WTC11 (cell line): ENCODE measurements at regions not wholly inside any gene's neighbourhood (a gene's known extent, or its start where the extent isn't known, plus 50 kb on each side); places are given as distances from the start of the nearest gene placed in this dataset.

Experiments
- ATAC-seq: fragments of 200-7000 bp; cut with Tn5 transposase; 2 replicates; pipeline ENCODE4 v1.10.0; 2021; ENCODE audit warnings: mild to moderate bottlenecking, moderate library complexity
- CTCF ChIA-PET: fragments of 300-600 bp; sonication (Branson Sonifier 250); formaldehyde crosslinking; loops from one replicate; lab custom pipeline; 2021; ENCODE audit warnings: antibody characterized with exemption; lab: Charles Lee
- POLR2A ChIA-PET: fragments of 350-600 bp; sonication (Branson Sonifier 250); formaldehyde crosslinking; loops from one replicate; lab custom pipeline; 2021; ENCODE audit warnings: antibody characterized with exemption; lab: Charles Lee
- DNase-seq: peaks from one replicate; pipeline ENCODE4 v3.0.0; 2021; ENCODE audit warnings: low spot score
- H3K27ac Mint-ChIP-seq: 2 replicates; pipeline ENCODE4 v1.8.0; 2021; ENCODE audit warnings: mixed read lengths
- H3K27me3 Mint-ChIP-seq: 2 replicates; pipeline ENCODE4 v1.8.0; 2021; ENCODE audit warnings: low read depth, mild to moderate bottlenecking, moderate library complexity, mixed read lengths
- H3K36me3 Mint-ChIP-seq: 2 replicates; pipeline ENCODE4 v1.8.0; 2021; ENCODE audit warnings: mixed read lengths
- H3K4me1 Mint-ChIP-seq: 2 replicates; pipeline ENCODE4 v1.8.0; 2022; ENCODE audit warnings: mixed read lengths
- H3K4me3 Mint-ChIP-seq: 2 replicates; pipeline ENCODE4 v1.8.0; 2021; ENCODE audit warnings: mild to moderate bottlenecking, moderate library complexity, mixed read lengths
- H3K9me3 Mint-ChIP-seq: 2 replicates; pipeline ENCODE4 v1.8.0; 2021; ENCODE audit warnings: mixed read lengths
- ATF6 ChIP-seq: sonication (generic); formaldehyde crosslinking; IDR thresholded peaks from 2 replicates; pipeline ENCODE4 v1.8.1; 2023; ENCODE audit warnings: mild to moderate bottlenecking, missing genetic modification reagents
- ESRRA ChIP-seq: sonication (generic); formaldehyde crosslinking; IDR thresholded peaks from 2 replicates; pipeline ENCODE4 v1.8.1; 2022; ENCODE audit warnings: mild to moderate bottlenecking, missing genetic modification reagents, borderline replicate concordance
- FOXJ3 ChIP-seq: sonication (generic); formaldehyde crosslinking; IDR thresholded peaks from 2 replicates; pipeline ENCODE4 v1.9.0; 2021; ENCODE audit warnings: missing genetic modification reagents, mild to moderate bottlenecking, borderline replicate concordance
- GTF2I ChIP-seq: fragments of 250-450 bp; sonication (Bioruptor Pico); conservative IDR thresholded peaks from 2 replicates; pipeline ENCODE4 v1.4.0; 2021; ENCODE audit warnings: mild to moderate bottlenecking
- IRF1 ChIP-seq: sonication (generic); formaldehyde crosslinking; IDR thresholded peaks from 2 replicates; pipeline ENCODE4 v1.8.0; 2023; ENCODE audit warnings: missing genetic modification reagents
- KAT7 ChIP-seq: sonication (generic); formaldehyde crosslinking; IDR thresholded peaks from 2 replicates; pipeline ENCODE4 v1.8.1; 2023; ENCODE audit warnings: missing genetic modification reagents, mild to moderate bottlenecking, borderline replicate concordance
- NFYB ChIP-seq: sonication (generic); formaldehyde crosslinking; conservative IDR thresholded peaks from 2 replicates; pipeline ENCODE4 v1.8.0; 2022; ENCODE audit warnings: low read depth, missing genetic modification reagents
- NR2C2 ChIP-seq: sonication (generic); formaldehyde crosslinking; IDR thresholded peaks from 2 replicates; pipeline ENCODE4 v1.8.0; 2022; ENCODE audit warnings: mild to moderate bottlenecking, missing genetic modification reagents
- NR3C1 ChIP-seq: sonication (generic); formaldehyde crosslinking; conservative IDR thresholded peaks from 2 replicates; pipeline ENCODE4 v1.8.1; 2023; ENCODE audit warnings: low read depth, mild to moderate bottlenecking, missing genetic modification reagents
- PRRX2 ChIP-seq: fragments of 250-450 bp; sonication (Bioruptor Pico); IDR thresholded peaks from 2 replicates; pipeline ENCODE4 v1.8.0; 2021; ENCODE audit warnings: mild to moderate bottlenecking
- SMAD3 ChIP-seq: sonication (generic); formaldehyde crosslinking; IDR thresholded peaks from 2 replicates; pipeline ENCODE4 v1.8.0; 2022; ENCODE audit warnings: missing genetic modification reagents, mild to moderate bottlenecking, borderline replicate concordance
- TEAD1 ChIP-seq: sonication (generic); formaldehyde crosslinking; IDR thresholded peaks from 2 replicates; pipeline ENCODE4 v1.8.0; 2022; ENCODE audit warnings: mild to moderate bottlenecking, missing genetic modification reagents
- TEAD4 ChIP-seq: sonication (generic); formaldehyde crosslinking; IDR thresholded peaks from 2 replicates; pipeline ENCODE4 v1.8.0; 2022; ENCODE audit warnings: mild to moderate bottlenecking, missing genetic modification reagents
- TP53 ChIP-seq: sonication (generic); formaldehyde crosslinking; IDR thresholded peaks from 2 replicates; pipeline ENCODE4 v1.8.1; 2023; ENCODE audit warnings: mild to moderate bottlenecking, missing genetic modification reagents
- ZBTB21 ChIP-seq: sonication (generic); formaldehyde crosslinking; IDR thresholded peaks from 2 replicates; pipeline ENCODE4 v1.8.1; 2023; ENCODE audit warnings: mild to moderate bottlenecking, missing genetic modification reagents, borderline replicate concordance
- ZNF219 ChIP-seq: sonication (generic); formaldehyde crosslinking; IDR thresholded peaks from 2 replicates; pipeline ENCODE4 v1.8.0; 2023; ENCODE audit warnings: missing genetic modification reagents, mild to moderate bottlenecking, borderline replicate concordance
- ZNF317 ChIP-seq: sonication (generic); formaldehyde crosslinking; IDR thresholded peaks from 2 replicates; pipeline ENCODE4 v1.8.1; 2023; ENCODE audit warnings: low read depth, mild to moderate bottlenecking, moderate library complexity, missing genetic modification reagents, borderline replicate concordance
- ZNF416 ChIP-seq: fragments of 250-450 bp; sonication (Bioruptor Pico); IDR thresholded peaks from 2 replicates; pipeline ENCODE4 v1.9.0; 2021; ENCODE audit warnings: mild to moderate bottlenecking, inconsistent platforms
- ZNF532 ChIP-seq: fragments of 250-450 bp; sonication (Bioruptor Pico); IDR thresholded peaks from 2 replicates; pipeline ENCODE4 v1.9.0; 2021; ENCODE audit warnings: mild to moderate bottlenecking, borderline replicate concordance

GRCh38 chr9:81519816-81520495, 169.4 kb downstream of the TLE1 start:
- DNase-seq (no peak), ATAC-seq (no peak)
- Mint-ChIP-seq H3K27me3 (no peaks in the 10 kb centered on the region), H3K4me3 (no peak overlapping the region), H3K9me3 (no peaks in the 10 kb centered on the region), H3K36me3 (no peaks in the 10 kb centered on the region), H3K4me1 (peaks cover 7% of the 10 kb centered on the region), H3K27ac (no peak overlapping the region)
- no peak for TF ChIP-seq NR3C1
- TF ChIP-seq ZNF416 (CRISPR knock-in tag), result no peak
- TF ChIP-seq NR2C2 (CRISPR knock-in tag), result no peak
- ChIA-PET POLR2A (interaction anchor here (0.7 kb wide), 1 partner anchor 371 kb away, joined by 3 read pairs; no protein-coding TSS in a partner anchor), CTCF (interaction anchor here (0.6 kb wide), 1 partner anchor 260 kb away, joined by 6 read pairs; no protein-coding TSS in a partner anchor)

- POLR2A ChIA-PET, result no interaction called here
- no peak overlapping the region for H3K4me3 Mint-ChIP-seq
- no peaks in the 10 kb centered on the region for H3K27me3 Mint-ChIP-seq
- ATAC-seq (no peak), DNase-seq (no peak)
- CTCF ChIA-PET, result no interaction called here
- no peaks in the 10 kb centered on the region for H3K9me3 Mint-ChIP-seq
- no peak for TF ChIP-seq SMAD3
- no peak for TF ChIP-seq TP53 (CRISPR knock-in tag)
- no peak for TF ChIP-seq PRRX2 (CRISPR knock-in tag)
- no peak for TF ChIP-seq ZNF219 (CRISPR knock-in tag)
- TF ChIP-seq TEAD4 (CRISPR knock-in tag), result no peak
- no peak for TF ChIP-seq TEAD1 (CRISPR knock-in tag)
- no peak for TF ChIP-seq ZNF532
- no peak for TF ChIP-seq ESRRA (CRISPR knock-in tag)
- no peak overlapping the region for H3K27ac Mint-ChIP-seq
- peaks cover 7% of the 10 kb centered on the region for H3K4me1 Mint-ChIP-seq
- no peaks in the 10 kb centered on the region for H3K36me3 Mint-ChIP-seq
Measured at GRCh38 chr9:81517954-81518353, 171.4 kb downstream of the TLE1 start.

GRCh38 chr9:81513059-81513458, 176.3 kb downstream of the TLE1 start:
- H3K27me3 Mint-ChIP-seq, result 0 out of 2 replicates have a peak, but pooled peaks cover 2% of the 10 kb centered on the region
- ATAC-seq, result no peak
- no peak overlapping the region for H3K27ac Mint-ChIP-seq
- H3K9me3 Mint-ChIP-seq, result peaks cover 8% of the 10 kb centered on the region
- no peak for DNase-seq
- no peaks in the 10 kb centered on the region for H3K4me1 Mint-ChIP-seq
- TF ChIP-seq FOXJ3 (CRISPR knock-in tag), result no peak
- TF ChIP-seq GTF2I, result no peak
- no peak for TF ChIP-seq KAT7 (CRISPR knock-in tag)
- no peak for TF ChIP-seq ZBTB21
- no peak for TF ChIP-seq TEAD1 (CRISPR knock-in tag)
- no peak for TF ChIP-seq IRF1 (CRISPR knock-in tag)
- POLR2A ChIA-PET, result no interaction called here
- CTCF ChIA-PET, result no interaction called here
- no peak overlapping the region for H3K4me3 Mint-ChIP-seq
- H3K36me3 Mint-ChIP-seq, result peaks cover 6% of the 10 kb centered on the region; the same call in 1 of the 2 replicates

GRCh38 chr9:81512641-81513040, 176.7 kb downstream of the TLE1 start:
- H3K36me3 Mint-ChIP-seq, result peaks cover 9% of the 10 kb centered on the region
- POLR2A ChIA-PET, result no interaction called here
- ATAC-seq (no peak), DNase-seq (no peak)
- 0 out of 2 replicates have a peak, but pooled peaks cover 2% of the 10 kb centered on the region for H3K27me3 Mint-ChIP-seq
- H3K4me1 Mint-ChIP-seq, result no peaks in the 10 kb centered on the region
- CTCF ChIA-PET, result no interaction called here
- H3K27ac Mint-ChIP-seq, result no peak overlapping the region
- H3K9me3 Mint-ChIP-seq, result peaks cover 12% of the 10 kb centered on the region
- no peak overlapping the region for H3K4me3 Mint-ChIP-seq
- TF ChIP-seq ZNF317 (CRISPR knock-in tag), result no peak
- no peak for TF ChIP-seq ATF6
- TF ChIP-seq NFYB (CRISPR knock-in tag), result no peak
